Astrocyte (in vitro differentiated cells and primary cell): ENCODE measurements at regions not wholly inside any gene's neighbourhood (a gene's known extent, or its start where the extent isn't known, plus 50 kb on each side); places are given as distances from the start of the nearest gene placed in this dataset.

Experiments used
- CTCF ChIP-seq: IDR thresholded peaks from 2 replicates; pipeline ENCODE4 v1.5.1; 2011; ENCODE audit warnings: low read depth, mild to moderate bottlenecking, inconsistent platforms, low read length, moderate library complexity; ENCODE audit not compliant: insufficient read depth
- EZH2 ChIP-seq: IDR thresholded peaks from 2 replicates; pipeline ENCODE4 v1.6.1; 2012; ENCODE audit warnings: mild to moderate bottlenecking, low read length, inconsistent platforms; ENCODE audit not compliant: insufficient read depth

GRCh38 chr2:163205589-163206254 lies 367.2 kb upstream of the KCNH7 start:
- TF ChIP-seq CTCF, result no peak
- TF ChIP-seq EZH2, result no peak
